ENCODE measurements at regions not wholly inside any gene's neighbourhood (a gene's known extent, or its start where the extent isn't known, plus 50 kb on each side); places are given as distances from the start of the nearest gene placed in this dataset.

- TF ChIP-seq RAD21 (IDR thresholded peaks at IDR 0.05; ENCODE audit: low read depth) (no peak), TCF12 (IDR thresholded peaks at IDR 0.05; ENCODE audit: low read depth) (no peak), REST (IDR thresholded peaks at IDR 0.05; ENCODE audit: low read depth) (no peak), YY1 (IDR thresholded peaks at IDR 0.05; ENCODE audit: low read depth) (no peak), CEBPB (IDR thresholded peaks at IDR 0.05) (no peak), EP300 (IDR thresholded peaks at IDR 0.05; ENCODE audit: borderline replicate concordance) (no peak), EGR1 (IDR thresholded peaks at IDR 0.05) (no peak), MAX (IDR thresholded peaks at IDR 0.05) (no peak)
Measured at GRCh38 chr15:69513450-69513960, 60.9 kb downstream of the RPLP1 start.

All from Ishikawa (cell line).